GM19468 (cell line): ENCODE measurements at regions not wholly inside any gene's neighbourhood (a gene's known extent, or its start where the extent isn't known, plus 50 kb on each side); places are given as distances from the start of the nearest gene placed in this dataset.
"Not testable (repeated sequence)": the region's sequence is repeated elsewhere in the genome, so short reads cannot be mapped to it uniquely, and the experiment has no call there.

Experiments
- ATAC-seq: cut with Tn5 transposase; IDR thresholded peaks from one replicate; pipeline ENCODE4 v1.9.1; 2021; ENCODE audit warnings: mild to moderate bottlenecking, moderate library complexity, moderate number of reproducible peaks; ENCODE audit not compliant: unreplicated experiment; ENCODE audit errors: extremely low read depth

GRCh38 chr4:114393295-114394038 lies 205.1 kb upstream of the UGT8 start:
- ATAC-seq: no peak

- no peak for ATAC-seq
Observed at GRCh38 chr4:114396808-114397207, 201.8 kb upstream of the UGT8 start.

GRCh38 chr4:114398410-114398809 lies 200.2 kb upstream of the UGT8 start:
- ATAC-seq: no peak

GRCh38 chr4:114399105-114399504 lies 199.5 kb upstream of the UGT8 start:
- ATAC-seq: no peak

GRCh38 chr4:114400531-114400930 lies 198.1 kb upstream of the UGT8 start:
- no peak for ATAC-seq

GRCh38 chr4:114401483-114401882 lies 197.1 kb upstream of the UGT8 start:
- no peak for ATAC-seq

GRCh38 chr4:114417214-114417613 lies 181.4 kb upstream of the UGT8 start:
- ATAC-seq: no peak

GRCh38 chr4:114420069-114420468 lies 178.5 kb upstream of the UGT8 start:
- no peak for ATAC-seq

GRCh38 chr4:114423582-114423981 lies 175.0 kb upstream of the UGT8 start:
- ATAC-seq: no peak

- no peak for ATAC-seq
Observed at GRCh38 chr4:114435116-114435515, 163.5 kb upstream of the UGT8 start.

- ATAC-seq: no peak
Observed at GRCh38 chr4:114442856-114443255, 155.8 kb upstream of the UGT8 start.

GRCh38 chr4:114444211-114444610 lies 154.4 kb upstream of the UGT8 start:
- ATAC-seq: no peak

- ATAC-seq: not testable (repeated sequence)
Observed at GRCh38 chr4:114447963-114448516, 150.6 kb upstream of the UGT8 start.

GRCh38 chr4:114458728-114459127 lies 139.9 kb upstream of the UGT8 start:
- ATAC-seq: no peak

- ATAC-seq: no peak
Observed at GRCh38 chr4:114464726-114465272, 133.8 kb upstream of the UGT8 start.

- no peak for ATAC-seq
Observed at GRCh38 chr4:114465766-114466165, 132.8 kb upstream of the UGT8 start.

GRCh38 chr4:114466299-114466698 lies 132.3 kb upstream of the UGT8 start:
- no peak for ATAC-seq

GRCh38 chr4:114472269-114473032 lies 126.2 kb upstream of the UGT8 start:
- no peak for ATAC-seq

GRCh38 chr4:114474188-114474800 lies 124.3 kb upstream of the UGT8 start:
- ATAC-seq: no peak

- no peak for ATAC-seq
Observed at GRCh38 chr4:114476310-114476709, 122.3 kb upstream of the UGT8 start.

- ATAC-seq: no peak
Observed at GRCh38 chr4:114479595-114479994, 119.0 kb upstream of the UGT8 start.
